Posterior vena cava (tissue), 2 donors: ENCODE measurements at regions not wholly inside any gene's neighbourhood (a gene's known extent, or its start where the extent isn't known, plus 50 kb on each side); places are given as distances from the start of the nearest gene placed in this dataset.
"Not testable (repeated sequence)": the region's sequence is repeated elsewhere in the genome, so short reads cannot be mapped to it uniquely, and the experiment has no call there.

Experiments
- DNase-seq: peaks from one replicate; pipeline ENCODE4 v3.0.0-alpha.2; 2020; ENCODE audit warnings: low spot score
- intact Hi-C, 2 donors: fragments of 100-400 bp; cut with DNase I; formaldehyde crosslinking; loops; one replicate each; pipeline versions ENCODE4 v1.14.1 to v1.14.2; 2022 to 2023
- donor health status: DM: yes; HTN: yes; CAD: no.
- donor health status: DM: yes; HTN: yes; CAD: no.

- intact Hi-C loops: loop anchor here in 1 of 2 donors (5.0 kb wide), 1 partner anchor 722 kb away; no protein-coding TSS in a partner anchor
- DNase-seq: no peak
These were observed 309.3 kb upstream of the PIK3C3 start for GRCh38 chr18:41645589-41646360.

GRCh38 chr18:41644466-41644865 lies 310.6 kb upstream of the PIK3C3 start:
- intact Hi-C loops: no loop called here
- DNase-seq: no peak

GRCh38 chr18:41643427-41643826 lies 311.6 kb upstream of the PIK3C3 start:
- intact Hi-C loops: no loop called here
- no peak for DNase-seq

- intact Hi-C loops: no loop called here
- no peak for DNase-seq
These were observed 312.3 kb upstream of the PIK3C3 start for GRCh38 chr18:41642756-41643155.

- intact Hi-C loops: no loop called here
- no peak for DNase-seq
These were observed 315.8 kb upstream of the PIK3C3 start for GRCh38 chr18:41639218-41639617.

GRCh38 chr18:41631723-41632285 lies 323.2 kb upstream of the PIK3C3 start:
- DNase-seq, intact Hi-C loops: not testable (repeated sequence)

GRCh38 chr18:41630232-41630886 lies 324.7 kb upstream of the PIK3C3 start:
- intact Hi-C loops: no loop called here
- no peak for DNase-seq

- intact Hi-C loops: no loop called here
- DNase-seq: no peak
These were observed 330.6 kb upstream of the PIK3C3 start for GRCh38 chr18:41624460-41624859.

- no peak for DNase-seq
- intact Hi-C loops: no loop called here
These were observed 333.9 kb upstream of the PIK3C3 start for GRCh38 chr18:41621177-41621576.

- DNase-seq: no peak
- intact Hi-C loops: no loop called here
These were observed 336.9 kb upstream of the PIK3C3 start for GRCh38 chr18:41618147-41618546.

- no peak for DNase-seq
- intact Hi-C loops: no loop called here
These were observed 337.4 kb upstream of the PIK3C3 start for GRCh38 chr18:41617647-41618046.

GRCh38 chr18:41613003-41613609 lies 341.9 kb upstream of the PIK3C3 start:
- intact Hi-C loops: no loop called here
- no peak for DNase-seq

- DNase-seq: no peak
- intact Hi-C loops: no loop called here
These were observed 350.1 kb upstream of the PIK3C3 start for GRCh38 chr18:41604964-41605363.

- DNase-seq: no peak
- intact Hi-C loops: no loop called here
These were observed 353.0 kb upstream of the PIK3C3 start for GRCh38 chr18:41602034-41602433.

GRCh38 chr18:41600693-41601391 lies 354.2 kb upstream of the PIK3C3 start:
- DNase-seq: no peak
- intact Hi-C loops: no loop called here

- intact Hi-C loops: no loop called here
- DNase-seq: no peak
These were observed 355.6 kb upstream of the PIK3C3 start for GRCh38 chr18:41599466-41599865.

GRCh38 chr18:41594582-41594981 lies 360.5 kb upstream of the PIK3C3 start:
- DNase-seq: no peak
- intact Hi-C loops: no loop called here

GRCh38 chr18:41593171-41593675 lies 361.8 kb upstream of the PIK3C3 start:
- no peak for DNase-seq
- intact Hi-C loops: no loop called here

GRCh38 chr18:41587976-41588375 lies 367.1 kb upstream of the PIK3C3 start:
- intact Hi-C loops: no loop called here

More at GRCh38 chr18:41587976-41588375, 367.1 kb upstream of the PIK3C3 start:
- DNase-seq: no peak
